ENCODE measurements at regions not wholly inside any gene's neighbourhood (a gene's known extent, or its start where the extent isn't known, plus 50 kb on each side); places are given as distances from the start of the nearest gene placed in this dataset.

DNA sequence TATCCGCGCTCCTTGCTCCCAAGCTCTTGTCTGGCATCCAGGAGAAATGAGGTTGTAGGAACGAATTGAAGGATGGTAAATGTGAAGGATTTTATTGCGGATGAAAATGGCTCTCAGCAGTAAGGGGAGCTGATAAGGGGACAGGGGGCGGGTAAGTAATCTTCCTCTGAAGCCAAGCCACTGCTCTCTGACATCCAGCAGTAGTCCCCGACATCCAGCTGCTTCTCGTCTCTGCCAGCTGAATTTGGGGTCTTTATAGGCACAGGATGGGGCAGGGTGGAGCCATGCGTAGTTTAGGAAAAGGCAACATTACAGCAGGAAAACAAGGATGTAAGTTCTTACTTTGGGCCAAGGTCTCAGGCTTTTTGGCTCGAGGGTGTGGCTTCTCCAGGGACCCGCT is 1370.1 kb upstream of the RAG2 start:
- H3K4me3 ChIP-seq (ENCODE audit: low read depth, low read length): no peak overlapping the region
- TF ChIP-seq, protein P1, sequence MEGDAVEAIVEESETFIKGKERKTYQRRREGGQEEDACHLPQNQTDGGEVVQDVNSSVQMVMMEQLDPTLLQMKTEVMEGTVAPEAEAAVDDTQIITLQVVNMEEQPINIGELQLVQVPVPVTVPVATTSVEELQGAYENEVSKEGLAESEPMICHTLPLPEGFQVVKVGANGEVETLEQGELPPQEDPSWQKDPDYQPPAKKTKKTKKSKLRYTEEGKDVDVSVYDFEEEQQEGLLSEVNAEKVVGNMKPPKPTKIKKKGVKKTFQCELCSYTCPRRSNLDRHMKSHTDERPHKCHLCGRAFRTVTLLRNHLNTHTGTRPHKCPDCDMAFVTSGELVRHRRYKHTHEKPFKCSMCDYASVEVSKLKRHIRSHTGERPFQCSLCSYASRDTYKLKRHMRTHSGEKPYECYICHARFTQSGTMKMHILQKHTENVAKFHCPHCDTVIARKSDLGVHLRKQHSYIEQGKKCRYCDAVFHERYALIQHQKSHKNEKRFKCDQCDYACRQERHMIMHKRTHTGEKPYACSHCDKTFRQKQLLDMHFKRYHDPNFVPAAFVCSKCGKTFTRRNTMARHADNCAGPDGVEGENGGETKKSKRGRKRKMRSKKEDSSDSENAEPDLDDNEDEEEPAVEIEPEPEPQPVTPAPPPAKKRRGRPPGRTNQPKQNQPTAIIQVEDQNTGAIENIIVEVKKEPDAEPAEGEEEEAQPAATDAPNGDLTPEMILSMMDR (IDR thresholded peaks at IDR 0.05; ENCODE audit: low read depth, low read length): no peak
- in situ Hi-C loops (cut with HindIII; ENCODE audit: low sequenced_read_pairs): no loop called here
- DNase-seq (ENCODE audit: low read depth, low spot score): no peak

DNA sequence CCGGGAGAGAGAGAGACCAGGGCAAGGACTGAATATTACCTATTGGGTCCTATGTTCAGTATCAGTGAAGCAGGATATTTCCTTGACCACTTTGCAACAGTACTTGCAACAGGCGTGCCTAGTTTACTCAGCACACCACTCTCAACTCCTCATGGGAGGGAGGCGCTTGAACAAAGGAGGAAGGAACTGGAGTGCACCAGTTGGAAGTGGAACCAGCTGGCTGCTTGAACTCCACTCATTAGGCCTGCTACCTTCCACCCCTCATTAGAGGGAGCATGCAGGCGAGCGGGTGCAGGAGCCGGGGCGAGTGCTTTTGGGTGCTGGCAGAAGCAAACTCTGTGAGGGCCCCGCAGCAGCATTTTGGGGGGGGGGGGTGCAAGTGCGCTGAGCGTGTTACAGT is 1369.6 kb upstream of the RAG2 start:
- H3K4me3 ChIP-seq (ENCODE audit: low read depth, low read length): no peak overlapping the region
- no peak for DNase-seq (ENCODE audit: low read depth, low spot score)
- in situ Hi-C loops (cut with HindIII; ENCODE audit: low sequenced_read_pairs): no loop called here
- TF ChIP-seq, protein P1 (IDR thresholded peaks at IDR 0.05; ENCODE audit: low read depth, low read length): no peak

DNA sequence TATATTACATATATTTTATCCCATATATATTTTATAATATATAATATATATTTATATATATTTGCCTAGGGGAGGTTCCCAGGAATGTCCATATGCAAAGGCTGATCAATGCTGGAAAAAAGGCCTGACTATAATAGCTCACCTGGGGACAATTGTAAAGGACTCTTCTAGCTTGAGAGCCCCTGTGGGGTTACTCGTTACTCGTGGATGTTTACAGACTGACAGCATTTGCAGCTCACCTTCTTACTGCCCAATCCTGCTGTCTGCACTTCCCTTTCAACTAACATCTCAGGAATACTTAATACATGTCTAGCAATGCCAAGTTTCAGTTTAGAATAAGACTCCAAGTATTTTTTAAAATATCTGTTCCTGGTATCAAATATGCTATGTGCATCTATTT is 1365.4 kb upstream of the RAG2 start:
- H3K4me3 ChIP-seq (ENCODE audit: low read depth, low read length): no peak overlapping the region
- DNase-seq (ENCODE audit: low read depth, low spot score): no peak
- in situ Hi-C loops (cut with HindIII; ENCODE audit: low sequenced_read_pairs): no loop called here
- TF ChIP-seq, protein P1 (IDR thresholded peaks at IDR 0.05; ENCODE audit: low read depth, low read length): no peak

DNA sequence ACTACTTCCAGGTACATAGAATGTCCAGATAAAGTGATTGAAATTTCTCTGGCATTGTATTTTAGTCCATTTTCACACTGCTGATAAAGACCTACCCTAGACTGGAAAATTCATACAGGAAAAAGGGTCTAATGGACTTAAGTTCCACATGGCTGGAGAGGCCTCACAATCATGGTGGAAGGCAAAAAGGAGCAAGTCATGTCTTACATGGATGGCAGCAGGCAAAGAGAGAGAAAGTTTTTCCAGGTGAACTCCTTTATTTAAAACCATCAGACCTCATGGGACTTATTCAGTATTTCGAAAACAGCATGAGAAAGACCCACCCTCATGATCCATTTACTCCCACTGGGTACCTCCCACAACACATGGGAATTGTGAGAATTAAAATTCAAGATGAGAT is 1359.7 kb upstream of the RAG2 start:
- in situ Hi-C loops (cut with HindIII; ENCODE audit: low sequenced_read_pairs): no loop called here
- DNase-seq (ENCODE audit: low read depth, low spot score): no peak
- H3K4me3 ChIP-seq (ENCODE audit: low read depth, low read length): no peak overlapping the region

DNA sequence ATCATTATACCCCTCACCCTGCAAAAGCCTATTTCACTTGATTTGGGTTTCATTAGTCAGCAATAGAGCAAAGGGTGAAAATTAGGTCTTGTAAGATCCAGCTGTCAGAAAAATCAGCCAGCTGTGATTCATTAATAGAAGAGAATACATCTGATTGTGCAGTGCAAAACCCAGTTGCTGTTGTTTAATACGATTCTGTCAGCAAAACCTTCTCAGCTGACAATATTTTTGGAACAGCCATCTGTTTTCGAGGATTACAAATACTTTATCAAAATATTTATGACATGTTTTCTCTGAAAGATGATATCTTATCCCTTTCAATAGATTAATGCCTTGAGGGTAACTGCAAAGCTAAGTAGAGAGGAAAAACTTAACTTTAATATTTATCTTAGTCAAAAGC is 1354.0 kb upstream of the RAG2 start:
- in situ Hi-C loops (cut with HindIII; ENCODE audit: low sequenced_read_pairs): no loop called here
- TF ChIP-seq, protein P1 (IDR thresholded peaks at IDR 0.05; ENCODE audit: low read depth, low read length): no peak
- no peak overlapping the region for H3K4me3 ChIP-seq (ENCODE audit: low read depth, low read length)
- DNase-seq (ENCODE audit: low read depth, low spot score): no peak

More for the DNA sequence above, 1359.7 kb upstream of the RAG2 start:
- TF ChIP-seq, protein P1 (IDR thresholded peaks at IDR 0.05; ENCODE audit: low read depth, low read length): no peak

DNA sequence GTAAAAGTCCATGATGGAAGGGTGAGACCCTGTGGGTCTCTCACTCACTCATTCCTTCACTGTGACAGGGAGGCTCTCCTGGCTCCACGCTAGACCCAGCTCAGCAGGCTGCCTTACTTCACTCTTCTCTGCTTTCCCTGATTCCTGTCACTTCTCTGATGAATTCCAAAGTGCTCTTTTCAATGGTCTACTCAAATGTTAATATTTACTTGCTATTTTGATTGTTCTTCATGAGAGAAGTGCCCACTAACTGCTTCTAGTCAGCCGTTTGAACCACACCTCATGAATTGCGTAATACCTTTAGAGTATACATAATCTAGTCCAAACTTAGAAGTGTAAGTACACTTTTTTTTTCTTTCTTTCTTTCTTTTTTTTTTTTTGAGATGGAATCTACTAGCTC is 1350.2 kb upstream of the RAG2 start:
- DNase-seq (ENCODE audit: low read depth, low spot score): no peak
- in situ Hi-C loops (cut with HindIII; ENCODE audit: low sequenced_read_pairs): no loop called here
- TF ChIP-seq, protein P1 (IDR thresholded peaks at IDR 0.05; ENCODE audit: low read depth, low read length): no peak
- no peak overlapping the region for H3K4me3 ChIP-seq (ENCODE audit: low read depth, low read length)

DNA sequence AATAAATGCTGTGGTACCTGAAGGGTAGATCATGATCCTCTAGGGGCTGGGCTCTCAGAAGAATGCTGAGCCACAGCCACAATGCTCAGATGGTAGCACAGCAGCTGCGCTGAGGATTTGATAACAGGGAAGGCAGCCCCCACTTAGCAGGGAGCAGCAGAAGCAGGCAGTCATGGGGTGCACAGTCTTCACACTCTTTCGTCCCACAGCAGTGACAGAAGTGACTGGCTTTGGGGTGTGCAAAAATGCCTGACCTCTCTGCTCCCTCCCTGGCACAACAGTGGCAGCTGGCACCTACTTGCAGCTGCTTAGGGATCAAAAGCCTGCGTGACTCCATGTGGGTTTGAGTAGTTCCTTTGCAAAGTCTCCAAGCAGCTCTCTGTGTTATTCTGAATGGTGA is 1349.8 kb upstream of the RAG2 start:
- TF ChIP-seq, protein P1 (IDR thresholded peaks at IDR 0.05; ENCODE audit: low read depth, low read length): no peak
- DNase-seq (ENCODE audit: low read depth, low spot score): no peak
- in situ Hi-C loops (cut with HindIII; ENCODE audit: low sequenced_read_pairs): no loop called here
- no peak overlapping the region for H3K4me3 ChIP-seq (ENCODE audit: low read depth, low read length)
